ENCODE measurements at regions not wholly inside any gene's neighbourhood (a gene's known extent, or its start where the extent isn't known, plus 50 kb on each side); places are given as distances from the start of the nearest gene placed in this dataset.

DNA sequence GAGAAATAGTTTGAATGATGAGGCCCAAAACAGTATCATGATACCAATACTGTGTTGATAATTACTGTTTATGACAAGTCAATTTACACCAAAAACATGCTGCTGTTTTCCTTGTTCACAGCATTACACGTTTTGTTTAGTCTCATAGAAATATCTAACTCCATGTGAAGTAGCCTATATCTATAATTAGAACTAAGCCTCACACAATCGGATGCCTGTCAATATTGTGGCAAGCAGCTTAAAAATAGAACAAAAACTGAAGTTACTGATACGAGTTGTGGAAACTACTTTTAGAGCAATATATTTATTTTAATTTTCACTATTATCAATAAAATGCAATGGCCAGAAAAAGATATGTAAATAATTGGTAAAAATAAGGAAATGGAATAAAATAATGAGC is 470.8 kb downstream of the ZEB2 start:
- TF ChIP-seq CTCF (conservative IDR thresholded peaks at IDR 0.05), result no peak
- TF ChIP-seq ZFX (IDR thresholded peaks at IDR 0.05), result no peak

All from C4-2B (cell line).